ENCODE measurements at regions not wholly inside any gene's neighbourhood (a gene's known extent, or its start where the extent isn't known, plus 50 kb on each side); places are given as distances from the start of the nearest gene placed in this dataset.

- FAIRE-seq (no peak), DNase-seq (ENCODE audit: low spot score) (no peak)
Measured at GRCh38 chr14:26395726-26396125, 202.1 kb downstream of the NOVA1 start.

DNA sequence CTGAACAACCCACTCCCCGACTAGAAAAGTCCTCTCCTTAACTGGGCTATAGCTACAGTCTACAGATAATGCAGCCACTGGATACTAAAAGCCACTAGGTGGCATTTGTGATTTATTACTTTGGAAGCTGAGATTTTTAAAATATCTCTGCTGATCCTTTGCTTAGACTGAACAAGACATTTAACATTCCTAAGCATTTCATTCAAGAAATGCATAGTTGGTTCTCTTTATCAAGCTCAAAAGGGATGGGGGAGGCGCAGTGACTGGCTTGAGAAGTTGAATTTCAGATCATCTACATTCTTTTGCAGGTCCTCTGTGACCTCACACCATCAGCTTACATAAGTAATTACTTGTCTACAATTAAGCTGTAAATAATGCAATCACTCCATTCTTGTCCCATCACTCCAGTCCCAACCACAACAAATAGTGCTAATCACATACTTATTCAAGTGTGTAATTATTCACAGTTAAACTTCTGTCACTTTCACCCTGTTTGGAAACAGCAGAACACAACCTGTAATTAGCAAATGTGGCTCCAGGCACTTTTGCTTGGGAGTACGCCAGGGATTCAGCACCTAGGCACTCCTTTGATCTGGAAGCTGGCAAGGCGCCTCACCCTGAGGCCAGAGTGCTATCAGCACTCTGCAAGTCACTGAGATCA is 203.6 kb downstream of the NOVA1 start:
- no peak for DNase-seq (ENCODE audit: low spot score)
- FAIRE-seq: no peak

DNA sequence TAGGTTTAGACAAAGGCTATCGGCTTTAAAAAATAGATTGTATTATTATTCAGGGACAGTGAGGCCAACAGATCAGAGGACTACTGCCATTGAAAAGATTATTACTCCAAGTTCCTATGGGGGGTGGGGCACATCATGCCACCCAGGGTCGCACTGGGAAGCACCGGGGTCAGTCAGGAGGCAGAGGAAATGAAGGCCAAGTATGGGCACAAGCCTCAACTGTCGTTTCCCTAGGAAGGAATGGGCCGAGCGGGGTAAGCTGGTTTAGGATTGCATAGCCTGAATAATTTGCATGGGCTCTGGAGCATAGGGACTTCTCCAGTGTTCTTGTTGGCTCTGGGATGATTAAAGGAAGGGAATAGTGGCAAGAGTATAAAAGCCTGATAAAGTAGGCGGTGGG is 205.3 kb downstream of the NOVA1 start:
- FAIRE-seq: no peak
- DNase-seq (ENCODE audit: low spot score): no peak

DNA sequence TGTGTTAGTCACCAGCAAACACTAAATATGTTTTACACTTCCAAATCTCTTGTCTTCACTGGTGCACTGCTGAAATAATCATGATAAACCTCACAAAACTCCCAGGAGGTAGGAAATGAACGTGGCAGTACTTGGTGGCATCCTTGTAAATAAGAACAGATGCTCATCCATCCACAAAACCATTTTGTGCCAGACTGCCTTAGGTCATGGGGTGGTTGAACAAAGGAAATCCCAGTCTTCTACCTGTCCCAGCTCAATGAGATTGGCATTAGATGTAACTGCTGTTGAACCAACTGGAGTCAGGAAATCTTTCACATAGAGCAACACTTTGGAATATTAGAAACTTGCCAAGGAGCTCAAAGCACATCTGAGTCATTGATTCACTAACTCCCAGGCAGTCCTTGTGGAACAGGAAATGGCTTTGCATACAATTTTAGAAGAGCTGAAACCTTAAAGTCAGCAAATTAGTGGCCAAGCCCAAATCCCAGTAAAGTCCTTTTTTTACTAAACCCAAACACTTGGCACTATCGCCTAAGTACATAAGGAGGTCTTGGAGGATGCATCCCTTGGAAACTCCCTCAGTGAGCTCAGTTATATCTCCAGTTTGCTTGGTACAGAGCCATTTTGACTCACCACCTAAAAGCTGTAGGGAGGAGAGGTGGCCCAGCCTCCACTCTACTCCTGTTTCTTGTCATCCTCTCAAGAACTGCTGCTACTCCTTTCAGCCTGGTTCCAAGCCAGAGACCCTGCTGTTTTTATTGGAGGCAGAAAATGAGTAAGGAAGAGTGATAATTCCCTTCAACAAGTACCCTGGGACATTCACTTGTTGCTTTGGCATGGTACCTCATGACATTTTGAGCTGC is 208.0 kb downstream of the NOVA1 start:
- FAIRE-seq: no peak

GRCh38 chr14:26385310-26385709 is 212.5 kb downstream of the NOVA1 start:
- FAIRE-seq: no peak
- DNase-seq (ENCODE audit: low spot score): no peak

More for the DNA sequence above, 208.0 kb downstream of the NOVA1 start:
- DNase-seq (ENCODE audit: low spot score): no peak

DNA sequence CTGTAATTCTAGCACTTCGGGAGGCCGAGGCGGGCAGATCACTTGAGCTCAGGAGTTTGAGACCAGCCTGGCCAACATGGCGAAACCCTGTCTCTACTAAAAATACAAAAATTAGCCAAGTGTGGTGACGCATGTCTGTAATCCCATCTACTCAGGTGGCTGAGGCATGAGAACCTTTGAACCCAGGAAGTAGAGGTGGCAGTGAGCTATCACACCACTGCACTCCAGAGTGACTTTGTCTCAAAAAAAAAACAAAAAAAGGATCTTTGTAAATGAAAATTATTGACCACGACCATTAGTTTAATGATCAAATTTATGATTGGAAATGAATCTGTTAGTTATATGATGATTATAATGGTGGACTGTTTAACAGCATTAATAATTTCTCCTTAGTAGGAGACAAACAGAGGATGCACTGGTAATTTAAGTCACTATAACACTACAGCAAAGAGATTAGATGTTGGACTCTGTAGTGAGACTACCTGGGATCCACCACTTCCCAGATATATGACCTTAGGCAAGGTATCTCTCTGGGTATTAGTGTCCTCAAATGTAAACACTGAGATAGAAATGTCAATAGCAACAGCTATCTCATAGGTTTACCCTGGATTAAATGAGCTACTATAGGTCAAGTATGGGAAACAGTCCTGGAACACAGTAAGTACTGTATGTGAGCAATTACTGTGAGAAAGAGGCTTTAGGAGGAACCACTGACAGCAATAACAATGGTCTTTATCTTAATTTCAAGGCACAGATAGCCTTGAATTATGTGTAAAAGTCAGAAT is 214.7 kb downstream of the NOVA1 start:
- DNase-seq (ENCODE audit: low spot score): no peak
- no peak for FAIRE-seq

- DNase-seq (ENCODE audit: low spot score) (no peak), FAIRE-seq (no peak)
Measured at GRCh38 chr14:26381405-26381804, 216.4 kb downstream of the NOVA1 start.

DNA sequence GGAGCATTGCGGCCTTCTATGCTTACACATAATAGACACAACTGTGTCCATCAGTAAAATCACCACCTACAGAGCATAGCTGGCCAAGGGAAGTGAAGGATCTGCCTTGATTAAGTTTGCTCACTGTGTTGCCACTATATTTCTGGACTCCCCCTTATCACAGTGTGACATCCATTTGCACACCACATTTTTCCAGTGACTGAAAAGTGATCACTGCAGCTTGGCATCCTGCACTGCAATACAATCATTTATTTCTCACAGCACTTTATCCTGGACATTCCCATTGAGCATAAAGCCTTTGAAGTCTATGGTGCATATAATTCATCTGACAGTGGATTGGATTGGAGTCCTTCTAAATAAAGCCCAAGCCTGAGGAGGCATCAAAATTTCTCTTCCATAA is 217.2 kb downstream of the NOVA1 start:
- DNase-seq (ENCODE audit: low spot score) (no peak), FAIRE-seq (no peak)

DNA sequence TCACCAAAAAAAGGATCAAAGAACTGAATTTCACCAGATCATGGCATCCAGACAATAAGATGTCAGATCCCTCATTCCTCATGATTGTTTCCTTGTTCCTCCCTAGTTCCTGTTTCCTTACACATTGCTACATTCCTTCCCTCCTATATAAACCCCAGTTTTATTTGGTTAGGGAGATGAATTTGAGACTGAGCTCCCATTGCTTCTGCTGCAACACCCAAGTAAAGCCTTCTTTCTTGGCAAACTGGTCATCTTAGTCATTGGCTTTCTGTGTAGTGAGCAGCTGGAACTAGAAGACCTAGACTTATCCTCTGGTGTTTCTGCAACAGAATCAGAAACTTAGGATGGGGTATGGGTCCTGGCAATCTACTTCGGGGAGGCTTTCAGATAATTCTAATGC is 217.9 kb downstream of the NOVA1 start:
- no peak for FAIRE-seq

GRCh38 chr14:26377150-26377549 is 220.7 kb downstream of the NOVA1 start:
- FAIRE-seq (no peak), DNase-seq (ENCODE audit: low spot score) (no peak)

More for the DNA sequence above, 217.9 kb downstream of the NOVA1 start:
- no peak for DNase-seq (ENCODE audit: low spot score)

DNA sequence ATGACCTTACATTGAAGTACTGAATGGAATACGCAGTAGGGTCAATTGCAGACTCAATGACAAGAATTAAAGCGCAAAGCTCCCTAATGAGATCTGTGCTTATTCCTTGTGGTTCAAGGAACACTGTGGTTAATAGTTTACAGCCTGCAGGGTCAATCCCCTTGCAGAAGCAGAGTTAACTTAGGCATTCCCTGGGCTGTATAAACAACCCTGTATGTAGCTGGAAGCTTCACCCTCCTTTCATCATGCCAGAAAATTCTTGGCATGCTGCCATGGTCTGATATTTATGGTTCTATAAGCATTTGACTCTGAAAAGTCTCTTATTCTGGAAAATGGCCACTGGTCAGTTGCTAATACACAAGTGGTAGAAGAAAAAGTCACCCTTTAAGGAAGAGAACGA is 227.7 kb downstream of the NOVA1 start:
- no peak for DNase-seq (ENCODE audit: low spot score)
- no peak for FAIRE-seq

GRCh38 chr14:26363689-26364088 is 234.1 kb downstream of the NOVA1 start:
- FAIRE-seq (no peak), DNase-seq (ENCODE audit: low spot score) (no peak)

- no peak for FAIRE-seq
Measured at GRCh38 chr14:26344596-26344995, 253.2 kb downstream of the NOVA1 start.

DNA sequence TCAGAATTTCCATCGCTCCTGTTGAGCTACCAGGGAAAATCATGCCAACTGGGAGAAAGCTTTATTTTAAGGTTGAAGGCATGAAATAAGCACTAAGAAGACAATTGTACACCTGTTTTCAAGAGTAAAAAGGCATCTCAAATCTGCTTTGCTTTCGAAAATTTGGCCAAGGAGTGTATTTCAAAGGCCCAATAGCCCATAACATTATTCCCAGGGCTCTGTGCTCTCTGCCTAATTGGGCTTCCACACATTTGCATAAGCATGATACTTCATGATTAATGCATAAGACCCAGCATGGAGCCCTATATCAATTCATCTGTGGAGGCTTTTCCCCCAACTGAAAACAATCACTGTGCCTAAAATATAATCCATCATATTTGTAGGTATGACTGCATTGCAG is 258.5 kb downstream of the NOVA1 start:
- no peak for DNase-seq (ENCODE audit: low spot score)
- no peak for FAIRE-seq

More at GRCh38 chr14:26344596-26344995, 253.2 kb downstream of the NOVA1 start:
- no peak for DNase-seq (ENCODE audit: low spot score)

DNA sequence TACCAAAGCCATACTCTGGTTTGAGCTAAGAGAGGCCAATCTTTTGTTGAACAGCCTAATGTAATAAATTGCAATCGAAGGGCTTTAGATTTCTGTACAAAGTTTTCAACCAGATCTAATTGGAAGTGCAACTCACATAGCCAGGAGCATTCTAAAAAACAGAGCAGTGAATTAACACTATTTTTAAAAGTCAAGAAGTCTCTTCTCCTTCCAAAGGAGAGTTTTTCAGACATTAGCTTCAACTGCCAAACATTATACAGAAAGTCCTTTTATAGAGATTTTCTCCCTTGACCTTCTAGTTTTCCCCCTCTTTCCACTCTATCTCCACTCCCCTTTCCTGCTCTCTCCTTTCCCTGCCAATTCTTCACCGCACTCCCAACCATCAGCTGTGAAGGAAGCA is 259.6 kb downstream of the NOVA1 start:
- no peak for DNase-seq (ENCODE audit: low spot score)
- FAIRE-seq: no peak

DNA sequence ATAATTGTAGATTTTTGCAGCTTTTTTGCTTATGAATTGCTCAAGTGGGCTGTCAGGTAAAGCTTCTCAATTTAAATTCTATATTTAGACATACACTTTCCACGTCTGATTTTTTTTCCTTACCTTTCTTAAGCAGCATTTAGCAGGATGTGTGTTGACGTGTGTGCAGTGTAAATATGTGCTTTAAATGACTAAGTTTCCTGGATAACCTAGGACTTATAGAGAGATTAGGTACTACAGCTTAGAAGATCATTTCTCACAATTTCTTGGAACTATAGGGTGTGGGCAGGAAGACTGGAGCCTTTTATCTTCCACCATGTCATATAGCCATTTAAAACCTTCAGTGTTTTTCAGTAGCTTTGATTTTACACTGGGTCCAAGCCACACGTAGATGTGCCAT is 263.5 kb downstream of the NOVA1 start:
- FAIRE-seq (no peak), DNase-seq (ENCODE audit: low spot score) (no peak)

- FAIRE-seq (no peak), DNase-seq (ENCODE audit: low spot score) (no peak)
Measured at GRCh38 chr14:26332966-26333365, 264.9 kb downstream of the NOVA1 start.

DNA sequence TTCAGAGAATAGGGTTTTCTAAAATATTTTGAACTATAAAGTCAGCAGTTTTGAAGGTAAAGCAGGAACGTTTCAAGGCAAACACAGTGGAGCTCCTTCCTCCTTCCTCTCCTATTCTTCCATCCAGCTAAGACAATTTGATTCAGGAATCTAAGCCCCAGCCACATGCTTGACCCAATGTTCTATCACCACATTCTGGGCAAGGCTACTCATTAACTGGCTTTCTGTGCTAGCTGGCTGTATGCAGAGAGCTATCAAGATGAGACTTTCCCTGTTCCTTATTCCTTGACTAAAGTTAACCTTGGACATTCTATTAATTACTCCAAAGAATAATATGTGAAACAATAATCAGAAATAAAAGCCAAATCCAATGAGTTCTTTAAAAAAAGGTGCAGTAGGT is 266.9 kb downstream of the NOVA1 start:
- no peak for FAIRE-seq
- no peak for DNase-seq (ENCODE audit: low spot score)

DNA sequence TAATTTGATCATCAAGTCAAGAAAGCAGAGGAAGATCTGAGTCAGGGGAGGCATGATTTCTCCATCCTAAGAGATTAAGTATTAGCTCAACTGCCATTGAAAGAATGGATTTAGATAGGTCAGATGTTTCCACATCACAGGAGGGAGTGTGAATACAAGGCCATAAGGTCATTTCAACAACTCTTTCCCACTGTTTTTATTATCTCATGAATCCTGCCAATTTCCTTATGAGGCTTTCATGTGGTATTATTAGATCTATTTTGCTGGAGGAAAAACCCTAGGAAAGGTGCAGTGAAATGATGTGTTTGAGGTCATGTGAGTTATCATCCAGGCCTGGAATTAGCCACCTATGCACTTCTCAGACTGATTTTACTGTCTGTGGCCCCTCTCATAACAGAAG is 269.0 kb downstream of the NOVA1 start:
- FAIRE-seq (no peak), DNase-seq (ENCODE audit: low spot score) (no peak)

DNA sequence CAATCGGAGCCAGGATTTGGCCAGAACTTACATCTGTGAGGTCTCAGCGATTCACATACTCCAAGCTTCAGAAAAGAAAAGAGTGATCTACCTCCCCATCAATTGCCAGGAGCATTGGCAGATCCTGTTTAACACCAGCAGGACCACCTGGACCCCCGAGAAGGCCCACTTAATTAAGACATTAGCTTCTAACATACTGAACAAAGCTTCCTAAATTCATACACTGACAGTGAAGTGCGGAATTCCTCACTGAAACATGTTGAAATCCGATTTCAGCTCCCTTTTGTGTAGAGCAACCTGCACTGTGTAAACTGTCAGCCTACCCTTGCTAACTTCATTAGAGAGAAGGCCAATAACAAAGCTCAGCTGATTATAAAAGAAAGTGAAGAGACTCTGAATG is 274.0 kb downstream of the NOVA1 start:
- DNase-seq (ENCODE audit: low spot score) (no peak), FAIRE-seq (no peak)

DNA sequence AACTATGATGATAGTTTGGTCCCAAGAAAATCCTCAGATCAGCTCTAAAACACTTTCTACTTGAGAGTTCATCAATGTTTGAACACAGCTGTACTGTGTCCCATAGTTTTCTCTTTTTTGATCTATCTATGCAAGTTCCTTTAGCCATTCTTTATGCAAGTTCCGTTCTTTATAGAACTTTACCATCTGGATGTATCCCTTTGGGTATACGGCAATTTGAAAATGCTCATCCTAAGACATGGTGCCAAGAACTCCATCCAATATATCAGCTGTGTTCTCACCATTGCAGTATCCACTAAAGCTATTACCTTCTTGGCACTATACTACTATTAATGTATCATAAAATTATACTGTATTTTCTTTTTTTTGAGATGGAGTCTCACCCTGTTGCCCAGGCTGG is 276.9 kb downstream of the NOVA1 start:
- DNase-seq (ENCODE audit: low spot score) (no peak), FAIRE-seq (no peak)
